Smooth muscle cell (in vitro differentiated cells): ENCODE measurements at regions not wholly inside any gene's neighbourhood (a gene's known extent, or its start where the extent isn't known, plus 50 kb on each side); places are given as distances from the start of the nearest gene placed in this dataset.

Experiments used
- DNase-seq: peaks from one replicate; lab custom pipeline; 2025; ENCODE audit not compliant: unreplicated experiment; lab: John Stamatoyannopoulos, UW
- H2AFZ ChIP-seq: fragments of 200-600 bp; sonication (generic); 2 replicates; pipeline ENCODE4 v1.6.0; 2016; ENCODE audit warnings: antibody characterized with exemption, low read depth, mild to moderate bottlenecking
- H3F3A ChIP-seq: fragments of 200-600 bp; sonication (generic); 2 replicates; pipeline ENCODE4 v1.6.0; 2017; ENCODE audit warnings: antibody characterized with exemption, low read depth
- H3K27ac ChIP-seq: fragments of 200-600 bp; sonication (generic); 2 replicates; pipeline ENCODE4 v1.5.1; 2016; ENCODE audit warnings: low read depth, mild to moderate bottlenecking
- H3K27me3 ChIP-seq: fragments of 200-600 bp; sonication (generic); 2 replicates; pipeline ENCODE4 v1.6.1; 2016; ENCODE audit warnings: low read depth, mild to moderate bottlenecking
- H3K36me3 ChIP-seq: fragments of 200-600 bp; sonication (generic); 2 replicates; pipeline ENCODE4 v1.5.1; 2016; ENCODE audit warnings: low read depth
- H3K4me1 ChIP-seq: fragments of 200-600 bp; sonication (generic); 2 replicates; pipeline ENCODE4 v1.5.1; 2016; ENCODE audit warnings: low read depth
- H3K4me2 ChIP-seq: fragments of 200-600 bp; sonication (generic); 2 replicates; pipeline ENCODE4 v1.6.0; 2016; ENCODE audit warnings: mild to moderate bottlenecking
- H3K4me3 ChIP-seq: fragments of 200-600 bp; sonication (generic); 2 replicates; pipeline ENCODE4 v1.5.1; 2016; ENCODE audit warnings: mild to moderate bottlenecking
- H3K79me2 ChIP-seq: fragments of 200-600 bp; sonication (generic); 2 replicates; pipeline ENCODE4 v1.6.0; 2016; ENCODE audit warnings: low read depth, mild to moderate bottlenecking
- H3K9ac ChIP-seq: fragments of 200-600 bp; sonication (generic); 2 replicates; pipeline ENCODE4 v1.6.0; 2016; ENCODE audit warnings: low read depth
- H3K9me3 ChIP-seq: fragments of 200-600 bp; sonication (generic); replicated peaks from 2 replicates; pipeline ENCODE4 v1.5.1; 2016; ENCODE audit warnings: low read depth
- H4K20me1 ChIP-seq: fragments of 200-600 bp; sonication (generic); 2 replicates; pipeline ENCODE4 v1.6.0; 2016; ENCODE audit warnings: low read depth
- CTCF ChIP-seq: fragments of 200-600 bp; sonication (generic); IDR thresholded peaks from 2 replicates; pipeline ENCODE4 v1.5.1; 2017; ENCODE audit warnings: borderline replicate concordance, mild to moderate bottlenecking, antibody characterized with exemption; ENCODE audit not compliant: insufficient read depth, poor library complexity, severe bottlenecking
- WGBS: methylation state at CpG from one replicate; pipeline ENCODE4 v1.1.7; 2016; ENCODE audit warnings: low lambda C conversion rate; 5-methylcytosine and 5-hydroxymethylcytosine counted together

- Histone ChIP-seq H4K20me1 (no peaks in the 10 kb centered on the region), H3F3A (no peaks in the 10 kb centered on the region), H3K4me1 (no peaks in the 10 kb centered on the region), H3K27me3 (no peaks in the 10 kb centered on the region), H3K27ac (no peak overlapping the region), H3K4me2 (no peak overlapping the region), H3K9me3 (no peaks in the 10 kb centered on the region), H3K36me3 (no peaks in the 10 kb centered on the region), H3K9ac (no peak overlapping the region), H2AFZ (no peak overlapping the region), H3K79me2 (no peaks in the 10 kb centered on the region), H3K4me3 (no peak overlapping the region)
- 61% methylated on average over 2 of the region's 2 CpGs for WGBS
- no peak for TF ChIP-seq CTCF
- DNase-seq, result no peak
Measured at GRCh38 chr10:8817299-8817698, 762.8 kb downstream of the GATA3 start.

DNA sequence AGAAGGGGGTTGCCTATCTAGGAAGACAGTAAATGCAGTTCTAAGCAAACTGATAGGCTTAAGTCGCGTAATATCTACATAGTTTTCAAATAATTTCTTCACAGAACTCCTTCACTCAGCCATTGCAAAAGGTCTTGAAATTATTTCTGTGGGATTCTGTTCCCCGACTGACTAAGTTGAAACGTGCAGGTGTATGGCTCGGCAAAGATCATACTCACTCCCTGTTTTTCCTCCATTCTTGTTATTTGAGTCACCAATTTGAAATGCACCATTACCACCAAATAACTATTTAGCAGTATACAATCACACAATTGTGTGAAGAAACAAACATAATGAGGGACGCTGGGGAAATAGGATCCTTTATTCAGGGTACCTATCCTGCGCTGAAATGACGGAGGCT is 771.1 kb downstream of the GATA3 start:
- Histone ChIP-seq H3K4me2 (no peak overlapping the region), H3K27me3 (no peaks in the 10 kb centered on the region), H3K36me3 (no peaks in the 10 kb centered on the region), H3K4me3 (no peak overlapping the region), H4K20me1 (no peaks in the 10 kb centered on the region), H3K79me2 (no peaks in the 10 kb centered on the region), H3K9me3 (no peaks in the 10 kb centered on the region), H3K27ac (no peak overlapping the region), H3K4me1 (no peaks in the 10 kb centered on the region), H2AFZ (no peak overlapping the region), H3F3A (no peaks in the 10 kb centered on the region), H3K9ac (no peak overlapping the region)
- no peak for TF ChIP-seq CTCF
- 81% methylated on average over 8 of the region's 8 CpGs for WGBS
- DNase-seq, result no peak

- H3K4me3 ChIP-seq, result no peak overlapping the region
- H2AFZ ChIP-seq, result no peak overlapping the region
- 75% methylated on average over 2 of the region's 2 CpGs for WGBS
- no peaks in the 10 kb centered on the region for H3K4me1 ChIP-seq
- no peaks in the 10 kb centered on the region for H3K79me2 ChIP-seq
- H3K27me3 ChIP-seq, result no peaks in the 10 kb centered on the region
- H3K36me3 ChIP-seq, result no peaks in the 10 kb centered on the region
- H3K4me2 ChIP-seq, result no peak overlapping the region
- no peak for DNase-seq
- no peak overlapping the region for H3K9ac ChIP-seq
- H3K27ac ChIP-seq, result peak overlapping the region; percentile 33
- no peaks in the 10 kb centered on the region for H3F3A ChIP-seq
- H4K20me1 ChIP-seq, result no peaks in the 10 kb centered on the region
- H3K9me3 ChIP-seq, result no peaks in the 10 kb centered on the region
- TF ChIP-seq CTCF, result no peak
Measured at GRCh38 chr10:8829592-8829991, 775.1 kb downstream of the GATA3 start.

DNA sequence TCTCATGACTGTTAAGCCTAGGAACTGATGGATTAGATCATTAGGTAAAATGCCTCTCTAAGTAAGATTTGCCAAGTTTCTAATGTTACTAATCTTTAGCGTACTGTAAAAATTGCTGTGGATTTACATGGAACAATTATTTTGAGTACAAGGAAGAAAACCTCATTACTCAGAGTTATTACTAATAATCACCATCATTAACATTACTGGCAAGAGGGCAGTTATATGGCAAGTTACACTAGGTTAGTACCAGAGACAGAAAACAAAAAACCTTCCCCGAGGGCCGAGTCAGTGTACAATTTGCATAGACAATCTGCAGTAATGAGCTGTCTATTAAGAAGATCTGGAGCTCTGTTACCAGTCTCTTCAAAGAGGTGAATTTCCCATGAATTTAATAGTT is 775.6 kb downstream of the GATA3 start:
- H3F3A ChIP-seq, result no peaks in the 10 kb centered on the region
- H3K4me3 ChIP-seq, result no peak overlapping the region
- no peaks in the 10 kb centered on the region for H3K79me2 ChIP-seq
- no peak for TF ChIP-seq CTCF
- DNase-seq, result no peak
- H3K27me3 ChIP-seq, result no peaks in the 10 kb centered on the region
- no peaks in the 10 kb centered on the region for H3K4me1 ChIP-seq
- H2AFZ ChIP-seq, result no peak overlapping the region
- H3K4me2 ChIP-seq, result no peak overlapping the region
- peak overlapping the region; percentile 33 for H3K27ac ChIP-seq
- no peaks in the 10 kb centered on the region for H3K36me3 ChIP-seq
- WGBS, result 72% methylated on average over 3 of the region's 3 CpGs
- H4K20me1 ChIP-seq, result no peaks in the 10 kb centered on the region
- H3K9me3 ChIP-seq, result no peaks in the 10 kb centered on the region
- H3K9ac ChIP-seq, result no peak overlapping the region
